ENCODE measurements at regions not wholly inside any gene's neighbourhood (a gene's known extent, or its start where the extent isn't known, plus 50 kb on each side); places are given as distances from the start of the nearest gene placed in this dataset.

GRCh38 chr6:6486595-6486994 lies 101.9 kb upstream of the LY86 start:
- no peak for TF ChIP-seq CTCF (conservative IDR thresholded peaks at IDR 0.05)
- no peak for TF ChIP-seq ZFX (IDR thresholded peaks at IDR 0.05)
